HG03378 (cell line): ENCODE measurements at regions not wholly inside any gene's neighbourhood (a gene's known extent, or its start where the extent isn't known, plus 50 kb on each side); places are given as distances from the start of the nearest gene placed in this dataset.
"Not testable (repeated sequence)": the region's sequence is repeated elsewhere in the genome, so short reads cannot be mapped to it uniquely, and the experiment has no call there.

Experiments used
- ATAC-seq: cut with Tn5 transposase; IDR thresholded peaks from one replicate; pipeline ENCODE4 v1.9.1; 2021; ENCODE audit warnings: mild to moderate bottlenecking, moderate library complexity; ENCODE audit not compliant: unreplicated experiment

DNA sequence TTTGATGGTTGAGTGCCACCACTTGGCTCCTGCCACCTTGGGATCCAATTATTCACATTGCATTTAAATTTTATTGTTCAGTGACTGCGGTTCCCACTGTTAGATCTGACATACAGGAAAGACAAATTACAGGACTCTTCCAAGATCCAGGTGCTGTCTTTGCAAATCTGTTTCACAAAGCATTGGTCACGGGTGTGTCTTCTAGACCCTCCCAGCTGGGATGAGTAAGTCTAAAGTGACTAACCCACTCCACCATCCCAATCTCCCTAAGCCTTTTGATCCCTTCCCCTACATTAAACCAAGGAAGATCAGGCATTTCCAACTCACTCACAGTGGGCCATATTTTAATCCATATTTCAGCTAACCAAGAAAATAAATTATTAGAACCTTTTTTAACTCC, 1016.3 kb upstream of the CTNND2 start:
- no peak for ATAC-seq

- no peak for ATAC-seq
Observed at GRCh38 chr5:12911156-12911555, 1006.9 kb upstream of the CTNND2 start.

- ATAC-seq, result no peak
Observed at GRCh38 chr5:12910641-12911040, 1006.4 kb upstream of the CTNND2 start.

- ATAC-seq, result no peak
Observed at GRCh38 chr5:12902611-12903010, 998.4 kb upstream of the CTNND2 start.

- ATAC-seq, result no peak
Observed at GRCh38 chr5:12901696-12902095, 997.5 kb upstream of the CTNND2 start.

DNA sequence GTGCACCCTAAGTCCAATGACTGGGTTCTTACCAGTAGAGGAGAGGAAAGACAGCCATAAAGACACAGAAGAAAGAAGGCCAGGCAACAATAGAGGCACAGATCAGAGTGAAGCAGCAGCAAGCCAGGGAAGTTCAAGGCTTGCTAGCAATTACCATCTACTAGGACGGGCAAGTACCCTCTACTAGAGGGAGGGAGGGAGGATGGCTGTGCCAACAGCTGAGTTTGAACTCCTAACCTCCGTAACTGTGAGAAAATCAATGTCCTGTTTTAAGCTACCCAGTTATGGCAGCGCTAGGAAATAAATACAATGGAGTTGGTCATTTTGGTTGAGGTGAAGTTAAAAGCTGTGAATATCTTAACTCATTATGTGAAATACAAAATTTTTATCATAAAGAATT, 991.8 kb upstream of the CTNND2 start:
- no peak for ATAC-seq

DNA sequence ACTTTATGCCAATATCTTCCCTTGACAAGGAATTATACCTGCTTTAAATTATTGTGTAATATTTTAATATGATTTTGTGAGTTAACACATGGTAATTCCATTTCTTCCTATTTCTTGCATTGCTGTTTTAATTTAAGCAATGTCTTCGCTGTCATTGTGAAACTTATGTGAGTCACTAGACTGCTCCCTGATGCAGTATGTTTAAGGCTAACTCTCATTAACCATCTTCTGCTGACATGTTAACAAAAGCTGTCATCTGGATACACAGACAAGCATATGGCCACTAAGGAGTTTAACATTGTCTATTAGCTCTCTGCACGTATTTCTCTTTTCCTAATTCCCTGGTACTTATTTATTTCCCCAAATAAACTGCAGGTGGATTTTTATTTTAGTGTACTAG, 980.8 kb upstream of the CTNND2 start:
- ATAC-seq, result no peak

- ATAC-seq, result no peak
Observed at GRCh38 chr5:12883395-12883794, 979.1 kb upstream of the CTNND2 start.

- no peak for ATAC-seq
Observed at GRCh38 chr5:12876541-12877298, 972.5 kb upstream of the CTNND2 start.

DNA sequence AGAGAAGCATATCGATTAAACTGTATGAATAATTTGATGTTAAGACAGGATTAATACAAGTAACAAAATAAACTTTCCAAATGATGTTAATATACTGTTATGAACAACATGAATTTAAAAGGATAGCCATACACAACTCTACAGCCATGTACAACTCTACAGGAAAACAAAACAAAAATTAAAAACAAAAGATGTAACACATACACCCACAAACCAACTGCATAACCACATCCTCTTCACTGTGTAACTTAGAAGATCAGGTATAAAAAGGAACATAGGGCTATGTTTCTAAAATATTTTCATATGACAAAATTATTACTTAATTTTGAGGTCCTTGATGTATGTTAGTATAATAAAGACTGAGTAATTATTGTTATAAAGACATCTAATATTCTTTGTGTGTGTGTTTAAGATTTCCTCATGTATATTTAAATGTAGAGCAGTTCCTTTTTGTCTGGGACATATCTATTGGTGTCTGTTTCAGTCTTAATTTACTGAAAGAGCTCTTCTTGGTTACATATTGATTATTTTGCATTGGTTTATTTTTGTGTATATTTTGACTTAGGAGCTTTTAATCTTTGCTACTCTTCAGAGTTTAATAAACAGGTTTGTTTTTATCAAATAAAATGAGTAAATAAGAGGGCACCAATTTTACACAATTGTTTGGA, 966.8 kb upstream of the CTNND2 start:
- ATAC-seq, result no peak

DNA sequence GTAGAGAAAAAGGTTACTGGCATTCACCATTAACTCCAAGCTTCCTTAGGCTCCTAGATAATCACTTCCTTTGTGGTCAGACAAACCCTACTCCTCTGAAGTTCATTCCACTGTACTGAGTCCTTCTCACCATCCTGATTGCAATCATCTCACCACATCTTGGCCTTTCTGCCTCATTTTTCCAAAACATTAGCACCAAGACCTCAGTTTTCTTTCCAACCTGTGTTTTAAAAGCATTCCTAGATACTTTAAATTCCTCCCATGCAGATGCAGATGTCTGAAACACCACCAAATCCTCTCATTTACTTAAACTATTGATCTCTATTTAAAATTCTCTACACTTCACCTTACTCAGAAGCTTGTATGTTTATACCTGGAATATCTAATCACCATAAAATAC, 961.3 kb upstream of the CTNND2 start:
- ATAC-seq, result no peak

DNA sequence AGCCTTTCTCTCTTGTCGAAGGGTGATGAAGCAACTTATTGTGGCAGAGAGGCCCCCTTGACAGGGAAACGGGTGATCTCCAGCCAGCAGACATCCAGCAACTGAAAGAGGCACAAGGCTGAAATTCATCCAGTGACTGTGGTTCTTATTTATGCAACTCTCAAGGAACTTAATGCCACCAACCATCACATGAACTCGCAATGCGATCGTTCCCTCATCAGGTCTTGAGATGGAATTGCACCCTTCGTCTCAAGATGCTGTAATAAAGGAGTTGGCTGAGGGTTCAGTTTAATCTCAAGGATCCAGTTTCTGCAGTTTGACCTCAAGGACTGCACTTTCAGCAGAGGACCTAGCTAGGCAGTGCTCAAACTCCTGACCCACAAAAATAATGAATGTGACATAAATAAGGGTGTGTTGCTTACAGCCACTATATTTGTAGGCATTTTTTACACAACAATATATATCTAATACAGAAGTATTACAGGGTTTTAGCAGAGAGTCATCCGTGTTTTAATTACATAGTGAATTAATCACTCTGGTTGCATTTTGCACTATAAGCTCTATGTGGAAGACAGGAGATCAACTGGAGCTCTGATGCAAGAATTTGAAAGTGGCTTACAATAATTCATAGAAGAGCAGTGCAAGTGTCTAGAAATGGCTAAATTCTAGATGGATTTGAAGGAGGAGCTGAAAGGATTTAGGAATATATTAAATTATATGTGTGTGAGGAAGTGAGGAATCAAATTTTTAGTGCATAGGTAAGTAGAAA, 957.8 kb upstream of the CTNND2 start:
- ATAC-seq, result no peak

- not testable (repeated sequence) for ATAC-seq
Observed at GRCh38 chr5:12856105-12856504, 951.9 kb upstream of the CTNND2 start.

GRCh38 chr5:12854386-12854785, 950.1 kb upstream of the CTNND2 start:
- no peak for ATAC-seq

DNA sequence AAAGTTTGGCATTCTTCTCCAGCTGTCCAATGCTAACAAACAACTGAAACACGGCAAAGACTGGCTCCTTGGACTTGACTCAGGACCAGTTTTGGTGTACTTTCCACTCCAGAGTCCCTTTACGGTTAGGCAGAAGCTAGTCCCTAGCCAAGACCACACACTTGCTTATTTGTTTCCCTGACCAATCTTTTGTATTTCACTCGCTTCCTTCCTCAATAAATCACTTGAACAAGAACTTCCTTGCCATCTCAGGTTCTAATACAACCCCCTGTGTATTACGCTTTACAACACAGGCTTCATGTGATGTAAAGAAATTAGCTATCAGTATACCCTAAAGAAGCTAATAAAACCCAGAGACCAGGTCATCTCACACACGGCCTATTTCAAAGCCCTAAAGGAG, 947.5 kb upstream of the CTNND2 start:
- no peak for ATAC-seq

DNA sequence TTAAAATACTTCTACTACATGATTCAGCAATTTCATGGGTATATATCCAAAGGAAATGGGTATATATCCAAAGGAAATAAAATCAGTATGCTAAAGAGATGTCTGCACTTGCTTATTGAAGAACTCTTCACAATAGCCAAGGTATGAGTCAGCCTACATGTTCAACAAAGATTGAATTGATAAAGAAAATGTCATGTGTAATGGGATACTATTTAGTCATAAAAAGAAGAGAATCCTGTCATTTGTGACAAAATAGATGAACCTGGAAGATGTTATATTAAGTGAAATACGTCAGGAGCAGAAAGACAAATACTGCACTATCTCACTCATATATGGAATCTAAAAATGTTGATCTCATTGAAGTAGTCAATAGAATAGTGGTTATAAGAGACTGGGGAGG, 944.5 kb upstream of the CTNND2 start:
- no peak for ATAC-seq

DNA sequence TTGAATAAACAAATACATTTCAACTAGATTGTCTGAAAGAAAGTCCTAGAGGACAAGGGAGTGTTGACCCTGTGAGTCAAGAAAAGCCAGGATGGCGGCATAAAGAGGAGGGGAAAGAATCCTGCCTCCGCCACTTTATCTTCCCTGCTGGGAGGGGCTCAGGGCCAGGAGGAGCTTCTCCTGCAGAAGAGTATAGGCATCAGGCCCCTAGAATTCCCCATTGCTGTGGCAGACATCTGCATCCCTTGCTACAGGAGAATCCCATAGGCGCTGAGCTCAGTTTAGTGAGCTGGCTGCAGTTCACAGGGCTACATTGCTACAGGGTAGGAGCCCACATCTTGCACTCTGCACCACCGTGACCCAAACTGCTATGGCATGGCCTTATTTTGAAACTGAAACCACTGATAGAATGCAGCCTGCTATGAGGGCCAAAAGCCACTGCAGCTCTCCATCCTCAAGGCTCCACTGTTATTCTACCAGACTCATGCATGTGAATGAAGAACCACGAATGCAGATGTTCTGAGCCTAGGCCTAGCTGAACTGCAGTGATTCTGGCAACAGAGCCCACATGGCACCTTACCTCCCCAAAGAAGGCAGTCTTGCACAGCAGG, 941.4 kb upstream of the CTNND2 start:
- ATAC-seq, result no peak

GRCh38 chr5:12840972-12841371, 936.7 kb upstream of the CTNND2 start:
- ATAC-seq, result no peak

- ATAC-seq, result no peak
Observed at GRCh38 chr5:12837592-12837991, 933.3 kb upstream of the CTNND2 start.

GRCh38 chr5:12825163-12825562, 920.9 kb upstream of the CTNND2 start:
- ATAC-seq, result no peak

DNA sequence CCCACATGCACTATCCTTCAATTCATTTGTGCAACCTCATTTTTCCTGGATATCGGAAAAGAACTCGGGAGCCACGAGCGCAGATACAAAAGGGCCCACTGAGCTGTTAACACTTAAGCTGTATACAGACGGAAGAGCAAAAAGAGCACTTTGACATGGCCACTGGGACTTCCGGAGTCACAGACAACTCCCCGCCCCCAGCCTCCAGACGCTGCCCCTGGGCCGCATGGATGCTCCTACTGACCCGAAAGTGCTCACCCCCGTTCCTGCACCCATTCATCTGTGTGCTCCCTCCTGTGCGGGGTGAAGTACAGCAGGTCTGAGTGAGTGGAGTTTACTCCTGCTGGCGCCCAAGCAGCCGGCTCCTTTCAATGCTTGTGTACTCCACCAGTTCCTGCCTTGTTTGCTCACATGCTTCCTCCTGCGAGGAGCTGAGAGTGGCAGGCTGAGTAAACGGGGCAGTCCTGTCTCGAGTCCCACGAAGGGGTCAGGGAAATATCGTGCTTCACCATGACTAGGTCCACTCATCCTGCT, 901.0 kb upstream of the CTNND2 start:
- ATAC-seq, result no peak
